Hematopoietic multipotent progenitor cell treated with erythropoietin and hydrocortisone succinate and interleukin-3 and kit ligand, for 4 days (in vitro differentiated cells): ENCODE measurements at regions not wholly inside any gene's neighbourhood (a gene's known extent, or its start where the extent isn't known, plus 50 kb on each side); places are given as distances from the start of the nearest gene placed in this dataset.

Experiments
- DNase-seq: peaks from one replicate; pipeline ENCODE4 v3.0.0-alpha.2; 2015

- no peak for DNase-seq
These were observed 187.9 kb upstream of the GNPDA2 start for GRCh38 chr4:44914223-44914622.

- DNase-seq, result no peak
These were observed 186.6 kb upstream of the GNPDA2 start for GRCh38 chr4:44912980-44913379.

DNA sequence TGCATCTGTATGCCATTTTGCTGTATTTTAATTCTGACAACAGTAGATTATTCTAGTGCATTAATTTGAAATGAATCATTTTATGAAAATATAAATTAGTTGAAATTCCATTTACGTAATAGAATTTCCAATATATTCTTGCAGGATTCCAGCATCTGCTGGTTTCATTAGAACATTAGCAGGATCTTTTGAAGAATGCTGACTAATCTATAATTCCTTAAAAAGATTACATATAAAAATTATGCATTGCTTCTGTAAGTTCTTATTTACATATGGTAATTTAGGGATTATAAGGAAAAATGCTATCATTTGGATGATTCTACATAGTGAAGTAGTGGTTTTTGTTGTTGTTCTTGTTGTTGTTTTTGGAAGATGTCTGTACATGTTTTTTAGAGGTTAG lies 182.2 kb upstream of the GNPDA2 start:
- DNase-seq, result no peak

DNA sequence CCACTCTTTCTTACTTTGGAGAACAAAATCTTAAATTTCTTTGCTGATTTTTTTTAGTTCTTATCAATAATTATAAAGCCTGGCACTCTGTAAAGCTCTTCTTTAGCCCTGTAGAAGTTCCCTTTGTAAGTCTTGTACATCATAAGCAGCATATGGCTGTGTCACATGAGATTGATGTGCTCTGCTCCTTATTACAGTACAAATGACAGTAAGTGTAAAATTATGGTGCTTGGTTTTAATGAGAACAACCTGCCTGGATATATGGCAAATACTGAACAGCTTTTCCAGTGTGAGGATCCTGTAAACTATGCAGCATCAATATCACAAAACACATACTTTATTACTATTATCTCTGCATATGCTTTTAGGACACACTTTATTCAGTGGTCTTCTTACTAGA lies 145.9 kb upstream of the GNPDA2 start:
- no peak for DNase-seq

DNA sequence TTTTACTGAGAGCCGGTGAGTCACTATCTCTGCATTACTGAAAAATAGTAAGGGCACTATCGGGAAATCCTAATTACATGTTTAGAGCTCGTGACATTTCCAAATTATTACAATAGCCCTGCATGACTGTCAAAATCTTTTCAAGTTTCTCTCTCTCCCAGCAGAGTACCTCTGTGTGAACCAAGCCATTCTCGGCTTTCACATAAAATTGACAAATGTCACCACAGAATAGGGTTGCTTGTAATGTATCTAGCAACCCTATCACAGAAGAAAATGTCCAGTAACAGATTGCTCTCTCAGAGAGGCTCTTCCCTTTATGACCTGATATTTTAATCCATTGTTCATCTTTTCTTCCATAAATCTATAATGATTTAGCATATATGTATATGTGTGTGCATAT lies 144.8 kb upstream of the GNPDA2 start:
- no peak for DNase-seq

DNA sequence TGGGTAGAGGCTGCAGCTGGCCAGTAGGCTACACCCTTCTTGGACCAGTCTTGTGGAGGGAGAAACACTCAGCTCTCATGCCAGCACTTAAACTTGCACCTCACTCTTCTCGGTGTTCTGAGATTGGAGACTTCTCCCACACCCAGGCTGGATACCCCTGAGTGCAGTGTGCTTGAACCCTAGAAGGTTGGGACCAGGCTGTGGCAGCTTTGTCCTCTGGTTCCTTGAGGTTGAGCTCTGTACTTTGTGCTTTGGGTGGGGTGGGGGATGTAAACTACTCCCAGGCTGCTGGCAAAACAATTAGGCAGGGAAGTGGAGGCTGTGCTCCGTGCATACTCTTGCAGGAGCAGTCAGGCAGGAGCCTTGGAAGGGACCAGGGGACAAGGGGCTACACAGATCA lies 143.6 kb upstream of the GNPDA2 start:
- no peak for DNase-seq

GRCh38 chr4:44869222-44869882 lies 143.0 kb upstream of the GNPDA2 start:
- DNase-seq, result peak; percentile 6

DNA sequence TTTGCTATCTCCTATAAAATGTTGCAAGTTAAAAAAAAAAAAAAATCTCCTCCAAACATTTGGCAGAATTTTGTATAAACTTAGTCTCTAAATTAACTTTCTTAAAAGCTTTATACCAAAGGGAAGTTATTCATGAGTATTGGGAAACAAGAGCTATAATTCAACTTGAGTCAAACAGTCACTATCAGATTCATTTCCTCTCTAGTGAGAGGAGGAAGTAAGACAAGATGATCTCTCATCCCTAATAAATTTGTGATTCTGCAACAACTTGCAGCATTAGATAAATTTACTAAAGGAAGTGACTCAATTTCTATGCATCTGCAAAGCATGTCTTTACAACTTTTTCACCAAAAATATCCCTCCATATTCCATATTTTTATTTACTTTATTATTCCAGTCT lies 135.4 kb upstream of the GNPDA2 start:
- peak; percentile 3 for DNase-seq

GRCh38 chr4:44859477-44859876 lies 133.1 kb upstream of the GNPDA2 start:
- DNase-seq, result no peak

DNA sequence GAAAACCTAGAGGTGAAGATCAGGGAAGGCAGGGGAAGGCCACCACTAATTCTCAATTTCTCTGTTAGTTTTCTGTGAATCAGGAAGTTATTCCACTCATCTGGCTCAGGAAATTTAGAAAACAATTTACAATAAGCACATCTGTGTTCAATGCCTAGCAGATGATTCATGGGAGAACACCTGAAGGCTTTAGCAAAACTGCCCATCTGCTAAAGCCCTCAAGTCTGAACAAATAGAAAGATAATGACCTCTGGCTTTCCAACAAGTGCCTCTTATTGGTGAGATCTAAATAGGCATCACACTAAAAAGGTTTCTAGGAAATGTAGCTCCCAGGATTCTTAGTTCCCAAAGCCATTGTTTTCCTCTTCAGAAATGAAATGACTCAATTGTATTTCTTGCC lies 122.1 kb upstream of the GNPDA2 start:
- no peak for DNase-seq

GRCh38 chr4:44845993-44846392 lies 119.6 kb upstream of the GNPDA2 start:
- no peak for DNase-seq

DNA sequence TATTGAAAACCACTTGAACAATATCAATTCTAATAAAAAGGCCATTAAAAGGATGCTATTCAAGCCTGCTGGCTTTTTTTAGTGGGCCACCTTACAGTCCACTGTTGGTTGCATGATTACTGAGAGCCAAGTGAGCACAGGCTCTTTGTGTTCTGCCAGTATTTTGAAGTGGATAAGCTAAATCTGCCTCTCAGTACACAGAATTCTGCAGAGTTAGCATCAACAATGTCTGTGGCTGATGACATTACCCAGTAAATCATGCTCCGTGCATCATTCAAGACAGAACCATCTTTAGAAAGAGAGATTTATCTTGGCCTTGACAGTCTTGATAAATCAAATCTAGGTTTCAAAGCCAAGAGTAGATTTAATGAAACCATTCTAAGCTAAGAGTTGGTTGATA lies 119.0 kb upstream of the GNPDA2 start:
- DNase-seq, result no peak

GRCh38 chr4:44842531-44842930 lies 116.2 kb upstream of the GNPDA2 start:
- DNase-seq, result peak; percentile 4

DNA sequence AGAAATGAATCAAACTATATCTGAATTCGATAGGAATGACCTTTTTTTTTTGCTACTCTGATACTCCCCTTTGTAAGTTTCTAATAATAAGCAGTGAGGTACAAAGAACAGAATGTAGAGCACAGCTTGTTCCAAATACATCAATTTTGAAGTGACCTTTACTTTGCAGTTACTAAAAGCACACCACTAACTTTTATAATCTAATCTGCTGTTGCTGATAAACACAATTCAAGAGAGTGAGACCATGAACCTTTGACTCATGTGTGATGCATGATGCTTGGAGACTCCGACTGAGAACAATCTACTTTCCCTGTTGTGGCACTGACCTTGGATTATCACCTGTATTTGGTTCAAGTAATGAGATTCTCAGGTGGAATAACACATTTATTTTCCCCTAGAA lies 91.6 kb upstream of the GNPDA2 start:
- DNase-seq, result no peak

GRCh38 chr4:44806071-44806470 lies 79.7 kb upstream of the GNPDA2 start:
- DNase-seq, result no peak

DNA sequence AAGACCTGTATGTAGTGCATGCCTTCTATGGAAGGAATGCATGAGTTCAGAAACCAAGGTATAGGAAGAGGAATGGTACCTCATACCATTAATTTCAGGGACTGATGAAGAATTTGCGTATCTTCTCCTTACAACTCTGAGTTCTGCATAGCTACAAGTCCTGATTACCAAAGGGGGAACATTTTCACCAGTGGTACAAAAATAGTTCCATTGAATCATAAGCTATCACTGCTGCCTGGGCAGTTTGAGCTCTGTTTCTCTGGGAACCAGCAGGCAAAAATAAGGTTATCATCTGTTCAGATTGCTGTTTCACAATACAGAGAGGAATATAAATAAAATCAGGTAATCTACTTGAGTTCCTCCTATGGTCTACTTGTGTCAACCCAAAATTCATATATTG lies 77.9 kb upstream of the GNPDA2 start:
- DNase-seq, result no peak

GRCh38 chr4:44801384-44801783 lies 75.0 kb upstream of the GNPDA2 start:
- no peak for DNase-seq

DNA sequence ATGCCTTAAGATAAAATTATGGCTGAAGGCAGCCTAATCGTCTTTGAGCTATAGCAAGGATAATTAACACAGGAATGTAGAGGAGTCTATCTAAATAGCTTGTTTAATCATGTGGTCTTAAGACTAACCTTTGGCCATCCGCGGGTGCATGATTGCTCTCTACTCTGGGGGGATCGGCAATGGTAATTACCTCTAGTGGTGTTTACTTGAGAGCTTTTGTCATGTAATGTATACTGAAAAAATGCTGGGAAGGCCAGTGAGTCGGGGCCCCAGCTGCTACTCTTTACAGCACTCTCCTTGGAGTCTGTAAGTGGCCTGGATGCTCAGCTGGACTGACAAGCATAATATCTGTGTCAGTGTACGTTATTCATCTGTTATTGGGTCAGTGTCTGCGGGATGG lies 65.5 kb upstream of the GNPDA2 start:
- no peak for DNase-seq

DNA sequence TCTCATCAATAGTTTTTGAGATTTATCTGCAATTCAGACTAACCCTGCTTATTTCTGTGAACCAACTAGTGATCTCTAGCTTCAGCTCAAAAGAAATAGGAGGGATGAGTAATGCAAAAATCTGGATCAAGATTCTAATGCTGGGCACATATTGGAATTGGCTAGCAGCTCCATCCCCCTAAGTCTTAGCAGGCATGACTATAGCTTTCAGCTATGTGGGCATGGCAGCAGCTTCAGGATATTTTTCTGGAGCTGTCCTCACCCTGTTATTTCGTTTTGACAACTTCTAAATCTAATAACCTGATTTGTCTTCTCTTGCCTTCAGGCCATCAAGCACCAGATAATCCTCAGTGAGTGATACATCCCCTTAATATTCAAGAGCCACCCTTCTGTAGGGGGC lies 50.8 kb upstream of the GNPDA2 start:
- DNase-seq, result no peak
